ENCODE measurements at regions not wholly inside any gene's neighbourhood (a gene's known extent, or its start where the extent isn't known, plus 50 kb on each side); places are given as distances from the start of the nearest gene placed in this dataset.

DNA sequence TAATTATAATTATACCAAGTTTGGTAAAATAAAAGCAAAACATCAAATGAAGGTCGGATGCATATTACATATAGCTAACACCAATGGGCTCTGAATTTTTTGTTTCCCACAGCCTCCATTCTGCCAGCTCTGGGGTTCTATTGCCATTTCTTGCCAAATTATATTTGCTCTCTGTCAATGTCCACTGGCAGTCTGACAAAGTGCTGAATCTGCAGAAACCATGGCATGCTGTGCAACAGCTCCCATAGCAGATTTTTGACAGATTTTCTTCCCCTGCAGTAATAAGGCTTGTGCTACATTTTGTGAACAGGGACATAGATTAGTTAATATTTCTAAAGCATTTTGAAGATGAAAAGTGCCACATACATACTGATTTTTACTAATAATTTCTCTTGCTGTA lies 1102.1 kb downstream of the DIAPH3 start:
- TF ChIP-seq TCF7L2 (IDR thresholded peaks at IDR 0.05; ENCODE audit: borderline replicate concordance, low read depth, low read length) (no peak), ZNF639 (tag by site-specific recombination; IDR thresholded peaks at IDR 0.05) (no peak), ZNF202 (tag by site-specific recombination; IDR thresholded peaks at IDR 0.05; ENCODE audit: borderline replicate concordance) (no peak), ZBTB1 (tag by site-specific recombination; IDR thresholded peaks at IDR 0.05) (no peak), ZNF114 (tag by site-specific recombination; IDR thresholded peaks at IDR 0.05) (no peak), ZNF707 (tag by site-specific recombination; IDR thresholded peaks at IDR 0.05) (no peak), ZNF274 (IDR thresholded peaks at IDR 0.05; ENCODE audit: low read length) (no peak), ZNF274 (tag by site-specific recombination; IDR thresholded peaks at IDR 0.05; ENCODE audit: borderline replicate concordance) (no peak), ZNF146 (tag by site-specific recombination; IDR thresholded peaks at IDR 0.05) (no peak)
- TF ChIP-seq, protein P1, sequence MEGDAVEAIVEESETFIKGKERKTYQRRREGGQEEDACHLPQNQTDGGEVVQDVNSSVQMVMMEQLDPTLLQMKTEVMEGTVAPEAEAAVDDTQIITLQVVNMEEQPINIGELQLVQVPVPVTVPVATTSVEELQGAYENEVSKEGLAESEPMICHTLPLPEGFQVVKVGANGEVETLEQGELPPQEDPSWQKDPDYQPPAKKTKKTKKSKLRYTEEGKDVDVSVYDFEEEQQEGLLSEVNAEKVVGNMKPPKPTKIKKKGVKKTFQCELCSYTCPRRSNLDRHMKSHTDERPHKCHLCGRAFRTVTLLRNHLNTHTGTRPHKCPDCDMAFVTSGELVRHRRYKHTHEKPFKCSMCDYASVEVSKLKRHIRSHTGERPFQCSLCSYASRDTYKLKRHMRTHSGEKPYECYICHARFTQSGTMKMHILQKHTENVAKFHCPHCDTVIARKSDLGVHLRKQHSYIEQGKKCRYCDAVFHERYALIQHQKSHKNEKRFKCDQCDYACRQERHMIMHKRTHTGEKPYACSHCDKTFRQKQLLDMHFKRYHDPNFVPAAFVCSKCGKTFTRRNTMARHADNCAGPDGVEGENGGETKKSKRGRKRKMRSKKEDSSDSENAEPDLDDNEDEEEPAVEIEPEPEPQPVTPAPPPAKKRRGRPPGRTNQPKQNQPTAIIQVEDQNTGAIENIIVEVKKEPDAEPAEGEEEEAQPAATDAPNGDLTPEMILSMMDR (tag by site-specific recombination; IDR thresholded peaks at IDR 0.05), result no peak
- TF ChIP-seq, protein P2, sequence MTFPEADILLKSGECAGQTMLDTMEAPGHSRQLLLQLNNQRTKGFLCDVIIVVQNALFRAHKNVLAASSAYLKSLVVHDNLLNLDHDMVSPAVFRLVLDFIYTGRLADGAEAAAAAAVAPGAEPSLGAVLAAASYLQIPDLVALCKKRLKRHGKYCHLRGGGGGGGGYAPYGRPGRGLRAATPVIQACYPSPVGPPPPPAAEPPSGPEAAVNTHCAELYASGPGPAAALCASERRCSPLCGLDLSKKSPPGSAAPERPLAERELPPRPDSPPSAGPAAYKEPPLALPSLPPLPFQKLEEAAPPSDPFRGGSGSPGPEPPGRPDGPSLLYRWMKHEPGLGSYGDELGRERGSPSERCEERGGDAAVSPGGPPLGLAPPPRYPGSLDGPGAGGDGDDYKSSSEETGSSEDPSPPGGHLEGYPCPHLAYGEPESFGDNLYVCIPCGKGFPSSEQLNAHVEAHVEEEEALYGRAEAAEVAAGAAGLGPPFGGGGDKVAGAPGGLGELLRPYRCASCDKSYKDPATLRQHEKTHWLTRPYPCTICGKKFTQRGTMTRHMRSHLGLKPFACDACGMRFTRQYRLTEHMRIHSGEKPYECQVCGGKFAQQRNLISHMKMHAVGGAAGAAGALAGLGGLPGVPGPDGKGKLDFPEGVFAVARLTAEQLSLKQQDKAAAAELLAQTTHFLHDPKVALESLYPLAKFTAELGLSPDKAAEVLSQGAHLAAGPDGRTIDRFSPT (tag by site-specific recombination; IDR thresholded peaks at IDR 0.05), result no peak
- TF ChIP-seq, protein P3, sequence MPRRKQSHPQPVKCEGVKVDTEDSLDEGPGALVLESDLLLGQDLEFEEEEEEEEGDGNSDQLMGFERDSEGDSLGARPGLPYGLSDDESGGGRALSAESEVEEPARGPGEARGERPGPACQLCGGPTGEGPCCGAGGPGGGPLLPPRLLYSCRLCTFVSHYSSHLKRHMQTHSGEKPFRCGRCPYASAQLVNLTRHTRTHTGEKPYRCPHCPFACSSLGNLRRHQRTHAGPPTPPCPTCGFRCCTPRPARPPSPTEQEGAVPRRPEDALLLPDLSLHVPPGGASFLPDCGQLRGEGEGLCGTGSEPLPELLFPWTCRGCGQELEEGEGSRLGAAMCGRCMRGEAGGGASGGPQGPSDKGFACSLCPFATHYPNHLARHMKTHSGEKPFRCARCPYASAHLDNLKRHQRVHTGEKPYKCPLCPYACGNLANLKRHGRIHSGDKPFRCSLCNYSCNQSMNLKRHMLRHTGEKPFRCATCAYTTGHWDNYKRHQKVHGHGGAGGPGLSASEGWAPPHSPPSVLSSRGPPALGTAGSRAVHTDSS (tag by site-specific recombination; IDR thresholded peaks at IDR 0.05), result no peak
- TF ChIP-seq, protein P4, sequence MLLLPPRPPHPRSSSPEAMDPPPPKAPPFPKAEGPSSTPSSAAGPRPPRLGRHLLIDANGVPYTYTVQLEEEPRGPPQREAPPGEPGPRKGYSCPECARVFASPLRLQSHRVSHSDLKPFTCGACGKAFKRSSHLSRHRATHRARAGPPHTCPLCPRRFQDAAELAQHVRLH (tag by site-specific recombination; IDR thresholded peaks at IDR 0.05), result no peak

Measured in HEK293 (cell line).